ENCODE measurements at regions not wholly inside any gene's neighbourhood (a gene's known extent, or its start where the extent isn't known, plus 50 kb on each side); places are given as distances from the start of the nearest gene placed in this dataset.
"Not testable (repeated sequence)": the region's sequence is repeated elsewhere in the genome, so short reads cannot be mapped to it uniquely, and the experiment has no call there.

DNA sequence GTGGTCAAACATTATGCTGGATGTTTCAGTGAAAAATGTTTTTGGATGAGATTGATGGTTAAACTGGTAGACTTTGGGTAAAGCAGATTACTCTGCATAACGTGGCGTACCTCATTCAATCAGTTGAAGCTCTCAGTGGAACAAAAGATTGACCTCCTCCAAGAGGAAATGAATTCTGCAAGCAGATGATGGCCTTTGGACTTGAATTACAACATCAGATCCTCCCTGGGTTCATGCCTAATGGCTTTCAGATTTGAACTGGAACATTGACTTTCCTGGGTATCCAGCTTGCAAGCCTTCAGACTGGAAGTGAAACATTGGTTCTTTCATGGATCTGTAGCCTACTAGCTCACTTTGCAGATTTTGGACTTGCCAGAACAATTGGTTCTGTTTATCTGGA, 169.3 kb upstream of the MALRD1 start:
- Mint-ChIP-seq H3K27ac (ENCODE audit: unreplicated experiment) (no peak overlapping the region), H3K4me3 (ENCODE audit: unreplicated experiment) (no peak overlapping the region), H3K27me3 (ENCODE audit: unreplicated experiment) (peaks cover 1% of the 10 kb centered on the region), H3K36me3 (ENCODE audit: unreplicated experiment) (no peaks in the 10 kb centered on the region), H3K9me3 (ENCODE audit: unreplicated experiment) (no peaks in the 10 kb centered on the region), H3K4me1 (ENCODE audit: low read depth, unreplicated experiment) (no peaks in the 10 kb centered on the region)
- TF ChIP-seq, protein P1, sequence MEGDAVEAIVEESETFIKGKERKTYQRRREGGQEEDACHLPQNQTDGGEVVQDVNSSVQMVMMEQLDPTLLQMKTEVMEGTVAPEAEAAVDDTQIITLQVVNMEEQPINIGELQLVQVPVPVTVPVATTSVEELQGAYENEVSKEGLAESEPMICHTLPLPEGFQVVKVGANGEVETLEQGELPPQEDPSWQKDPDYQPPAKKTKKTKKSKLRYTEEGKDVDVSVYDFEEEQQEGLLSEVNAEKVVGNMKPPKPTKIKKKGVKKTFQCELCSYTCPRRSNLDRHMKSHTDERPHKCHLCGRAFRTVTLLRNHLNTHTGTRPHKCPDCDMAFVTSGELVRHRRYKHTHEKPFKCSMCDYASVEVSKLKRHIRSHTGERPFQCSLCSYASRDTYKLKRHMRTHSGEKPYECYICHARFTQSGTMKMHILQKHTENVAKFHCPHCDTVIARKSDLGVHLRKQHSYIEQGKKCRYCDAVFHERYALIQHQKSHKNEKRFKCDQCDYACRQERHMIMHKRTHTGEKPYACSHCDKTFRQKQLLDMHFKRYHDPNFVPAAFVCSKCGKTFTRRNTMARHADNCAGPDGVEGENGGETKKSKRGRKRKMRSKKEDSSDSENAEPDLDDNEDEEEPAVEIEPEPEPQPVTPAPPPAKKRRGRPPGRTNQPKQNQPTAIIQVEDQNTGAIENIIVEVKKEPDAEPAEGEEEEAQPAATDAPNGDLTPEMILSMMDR (IDR thresholded peaks at IDR 0.05; ENCODE audit: partially characterized antibody, unreplicated experiment): no peak
- DNase-seq: no peak

DNA sequence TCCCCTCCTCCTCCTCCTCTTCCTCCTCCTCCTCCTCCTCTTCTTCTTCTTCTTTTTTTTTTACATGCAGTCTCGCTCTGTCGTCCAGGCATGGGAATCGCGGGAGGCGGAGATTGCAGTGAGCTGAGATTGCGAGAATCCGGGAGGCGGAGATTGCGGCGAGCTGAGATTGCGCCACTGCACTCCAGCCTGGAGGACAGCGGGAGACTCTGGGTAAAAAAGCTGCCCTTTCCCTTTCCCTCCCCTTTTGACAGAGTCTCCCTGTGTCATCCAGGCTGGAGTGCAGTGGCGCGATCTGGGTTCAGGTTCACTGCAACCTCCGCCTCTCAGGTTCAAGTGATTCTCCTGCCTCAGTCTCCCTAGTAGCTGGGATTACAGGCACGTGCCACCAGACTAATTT, 168.1 kb upstream of the MALRD1 start:
- TF ChIP-seq, protein P1 (IDR thresholded peaks at IDR 0.05; ENCODE audit: partially characterized antibody, unreplicated experiment): no peak
- Mint-ChIP-seq H3K27ac (ENCODE audit: unreplicated experiment) (no peak overlapping the region), H3K36me3 (ENCODE audit: unreplicated experiment) (no peaks in the 10 kb centered on the region), H3K4me3 (ENCODE audit: unreplicated experiment) (no peak overlapping the region), H3K4me1 (ENCODE audit: low read depth, unreplicated experiment) (no peaks in the 10 kb centered on the region), H3K27me3 (ENCODE audit: unreplicated experiment) (peaks cover 1% of the 10 kb centered on the region), H3K9me3 (ENCODE audit: unreplicated experiment) (no peaks in the 10 kb centered on the region)
- no peak for DNase-seq

GRCh38 chr10:18886102-18886501, 162.5 kb upstream of the MALRD1 start:
- H3K9me3 Mint-ChIP-seq (ENCODE audit: unreplicated experiment): no peaks in the 10 kb centered on the region
- H3K4me3 Mint-ChIP-seq (ENCODE audit: unreplicated experiment): no peak overlapping the region
- TF ChIP-seq, protein P1 (IDR thresholded peaks at IDR 0.05; ENCODE audit: partially characterized antibody, unreplicated experiment): no peak

DNA sequence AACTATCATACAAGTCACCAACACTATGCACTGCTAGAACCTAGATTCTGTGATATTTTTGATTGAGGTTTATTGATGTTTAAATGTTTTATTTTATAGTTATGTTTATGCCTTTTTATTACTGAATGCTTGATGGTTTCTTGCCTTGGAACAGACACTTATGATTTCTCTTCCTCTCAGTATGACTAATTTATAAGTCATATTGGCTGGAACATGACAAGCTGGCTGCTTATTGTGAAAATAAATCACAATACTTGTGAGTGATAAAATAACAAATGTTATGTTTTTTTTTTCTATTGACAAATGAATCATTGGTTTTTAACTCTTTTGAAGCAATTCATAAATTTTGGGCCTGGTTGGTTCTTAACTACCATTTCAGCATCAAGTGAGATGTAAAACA, 142.0 kb upstream of the MALRD1 start:
- TF ChIP-seq, protein P1 (IDR thresholded peaks at IDR 0.05; ENCODE audit: partially characterized antibody, unreplicated experiment): no peak
- H3K27ac Mint-ChIP-seq (ENCODE audit: unreplicated experiment): no peak overlapping the region
- peaks cover 2% of the 10 kb centered on the region for H3K27me3 Mint-ChIP-seq (ENCODE audit: unreplicated experiment)

More at GRCh38 chr10:18886102-18886501, 162.5 kb upstream of the MALRD1 start:
- no peaks in the 10 kb centered on the region for H3K4me1 Mint-ChIP-seq (ENCODE audit: low read depth, unreplicated experiment)
- no peaks in the 10 kb centered on the region for H3K27me3 Mint-ChIP-seq (ENCODE audit: unreplicated experiment)
- no peak overlapping the region for H3K27ac Mint-ChIP-seq (ENCODE audit: unreplicated experiment)
- H3K36me3 Mint-ChIP-seq (ENCODE audit: unreplicated experiment): no peaks in the 10 kb centered on the region
- DNase-seq: no peak

GRCh38 chr10:18917431-18917830, 131.2 kb upstream of the MALRD1 start:
- H3K27ac Mint-ChIP-seq (ENCODE audit: unreplicated experiment); H3K9me3 Mint-ChIP-seq (ENCODE audit: unreplicated experiment); H3K36me3 Mint-ChIP-seq (ENCODE audit: unreplicated experiment); DNase-seq; H3K27me3 Mint-ChIP-seq (ENCODE audit: unreplicated experiment); H3K4me3 Mint-ChIP-seq (ENCODE audit: unreplicated experiment); H3K4me1 Mint-ChIP-seq (ENCODE audit: low read depth, unreplicated experiment): not testable (repeated sequence)

More for the DNA sequence above, 142.0 kb upstream of the MALRD1 start:
- no peaks in the 10 kb centered on the region for H3K9me3 Mint-ChIP-seq (ENCODE audit: unreplicated experiment)
- DNase-seq: no peak
- H3K36me3 Mint-ChIP-seq (ENCODE audit: unreplicated experiment): no peaks in the 10 kb centered on the region
- no peaks in the 10 kb centered on the region for H3K4me1 Mint-ChIP-seq (ENCODE audit: low read depth, unreplicated experiment)
- H3K4me3 Mint-ChIP-seq (ENCODE audit: unreplicated experiment): no peak overlapping the region

- DNase-seq: no peak
- TF ChIP-seq, protein P1 (IDR thresholded peaks at IDR 0.05; ENCODE audit: partially characterized antibody, unreplicated experiment): no peak
- Mint-ChIP-seq H3K27ac (ENCODE audit: unreplicated experiment) (no peak overlapping the region), H3K9me3 (ENCODE audit: unreplicated experiment) (no peaks in the 10 kb centered on the region), H3K4me1 (ENCODE audit: low read depth, unreplicated experiment) (no peaks in the 10 kb centered on the region), H3K36me3 (ENCODE audit: unreplicated experiment) (no peaks in the 10 kb centered on the region), H3K4me3 (ENCODE audit: unreplicated experiment) (no peak overlapping the region), H3K27me3 (ENCODE audit: unreplicated experiment) (no peaks in the 10 kb centered on the region)
Measured at GRCh38 chr10:18918532-18918931, 130.1 kb upstream of the MALRD1 start.

Measured in glutamatergic neuron (in vitro differentiated cells).